RWPE1 (cell line): ENCODE measurements at regions not wholly inside any gene's neighbourhood (a gene's known extent, or its start where the extent isn't known, plus 50 kb on each side); places are given as distances from the start of the nearest gene placed in this dataset.

Source experiments
- CTCF ChIA-PET: fragments of 350-600 bp; sonication (Branson Sonifier 250); formaldehyde crosslinking; extraction: SDS; loops from one replicate; lab custom pipeline; 2021; lab: Yijun Ruan, JAX
- POLR2A ChIA-PET: fragments of 400-600 bp; formaldehyde crosslinking; extraction: SDS; loops from one replicate; lab custom pipeline; 2020; ENCODE audit warnings: antibody characterized with exemption; ENCODE audit not compliant: low non-redundant PET; lab: Yijun Ruan, JAX
- DNase-seq: peaks from one replicate; pipeline ENCODE4 v3.0.0; 2012; ENCODE audit warnings: low spot score
- H3K27ac ChIP-seq: fragments of 450-650 bp; 2 replicates; pipeline ENCODE4 v1.5.1; 2017
- CTCF ChIP-seq: fragments of 450-650 bp; conservative IDR thresholded peaks from 2 replicates; pipeline ENCODE4 v1.5.1; 2017; ENCODE audit warnings: low read depth, mild to moderate bottlenecking

GRCh38 chr13:30032263-30032662 lies 181.8 kb upstream of the UBL3 start:
- CTCF ChIA-PET: no interaction called here
- no peak overlapping the region for H3K27ac ChIP-seq
- TF ChIP-seq CTCF: no peak
- POLR2A ChIA-PET: no interaction called here
- no peak for DNase-seq

GRCh38 chr13:30031488-30031887 lies 181.1 kb upstream of the UBL3 start:
- ChIA-PET POLR2A (no interaction called here), CTCF (no interaction called here)
- no peak for DNase-seq
- no peak overlapping the region for H3K27ac ChIP-seq
- no peak for TF ChIP-seq CTCF

- CTCF ChIA-PET: no interaction called here
- no peak overlapping the region for H3K27ac ChIP-seq
- POLR2A ChIA-PET: no interaction called here
- no peak for TF ChIP-seq CTCF
- no peak for DNase-seq
Observed at GRCh38 chr13:30030141-30030750, 179.8 kb upstream of the UBL3 start.

DNA sequence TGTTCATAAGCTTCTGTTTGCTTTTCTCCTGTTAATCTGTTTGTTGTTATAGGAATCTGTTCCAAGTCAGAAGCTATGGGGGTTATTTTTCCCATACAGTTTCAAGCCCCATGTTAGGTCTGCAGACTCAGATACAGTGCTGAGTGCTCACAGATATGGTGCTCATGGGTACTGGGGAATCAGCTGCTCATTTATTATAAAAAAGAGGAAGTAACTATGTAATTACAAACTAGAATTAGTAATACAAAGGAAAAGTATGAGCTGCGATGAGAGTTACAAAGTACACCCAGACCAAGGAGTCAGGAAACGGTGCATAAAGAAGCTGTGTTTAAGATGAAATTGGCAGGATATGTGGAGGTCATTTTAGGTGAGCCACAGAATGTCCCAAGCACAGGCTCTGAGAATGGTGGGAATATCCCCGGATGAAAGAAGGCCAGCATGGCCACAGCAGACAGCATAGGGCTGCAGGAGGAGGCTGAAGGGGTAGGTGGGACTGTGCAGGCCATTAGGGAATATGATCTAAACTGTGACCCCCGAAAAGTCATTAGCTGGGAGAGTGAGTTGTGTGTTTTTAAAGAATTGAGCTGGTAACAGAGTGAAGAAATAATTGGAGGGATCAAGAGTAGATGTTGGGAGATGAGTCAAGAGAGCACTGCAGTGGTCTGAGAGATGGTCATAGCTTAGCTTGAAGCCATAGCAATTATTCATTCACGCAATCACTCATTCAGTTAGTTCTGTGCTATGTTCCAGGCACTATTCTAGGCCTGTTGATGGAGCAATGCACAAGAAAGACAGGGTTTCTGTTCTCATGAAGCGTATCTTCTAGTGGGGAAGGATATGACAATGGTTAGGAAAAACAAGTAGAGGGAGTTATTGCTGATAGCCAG lies 177.4 kb upstream of the UBL3 start:
- CTCF ChIA-PET: interaction anchor here (0.6 kb wide), 3 partner anchors 11 to 533 kb away, joined by 3 to 4 read pairs (median 3); no protein-coding TSS in a partner anchor
- no peak for TF ChIP-seq CTCF
- H3K27ac ChIP-seq: no peak overlapping the region
- POLR2A ChIA-PET: no interaction called here
- no peak for DNase-seq

DNA sequence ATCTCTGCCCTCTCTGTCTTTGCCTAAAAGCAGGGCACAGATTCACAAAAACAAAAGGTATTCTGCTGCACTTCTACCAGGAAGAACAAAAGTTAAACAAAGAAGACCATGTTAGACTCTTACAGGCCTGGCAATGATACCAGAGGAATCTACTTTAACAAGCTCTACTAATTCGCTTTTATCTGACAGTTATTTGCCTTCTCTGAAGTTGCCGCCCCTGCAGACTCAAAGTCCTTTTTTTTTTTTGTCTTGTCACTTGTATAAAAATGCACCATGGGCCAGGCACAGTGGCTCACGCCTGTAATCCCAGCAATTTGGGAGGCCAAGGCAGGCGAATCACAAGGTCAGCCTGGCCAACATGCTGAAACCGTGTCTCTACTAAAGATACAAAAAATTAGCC lies 176.5 kb upstream of the UBL3 start:
- POLR2A ChIA-PET: no interaction called here
- TF ChIP-seq CTCF: no peak
- no peak for DNase-seq
- H3K27ac ChIP-seq: no peak overlapping the region
- CTCF ChIA-PET: interaction anchor here (0.6 kb wide), 1 partner anchor 9 kb away, joined by 4 read pairs; no protein-coding TSS in a partner anchor

GRCh38 chr13:30026093-30026492 lies 175.7 kb upstream of the UBL3 start:
- POLR2A ChIA-PET: no interaction called here
- no peak for DNase-seq
- H3K27ac ChIP-seq: no peak overlapping the region
- CTCF ChIA-PET: no interaction called here
- no peak for TF ChIP-seq CTCF
